ENCODE measurements at regions not wholly inside any gene's neighbourhood (a gene's known extent, or its start where the extent isn't known, plus 50 kb on each side); places are given as distances from the start of the nearest gene placed in this dataset.

GRCh38 chr4:147418226-147418625, 62.7 kb upstream of the EDNRA start:
- no peak for TF ChIP-seq ATF2 (tag by site-specific recombination; IDR thresholded peaks at IDR 0.05; ENCODE audit: low read depth)
- no peak for TF ChIP-seq YY1 (tag by site-specific recombination; IDR thresholded peaks at IDR 0.05)
- no peak for TF ChIP-seq TCF7L2 (IDR thresholded peaks at IDR 0.05; ENCODE audit: borderline replicate concordance, low read depth, low read length)
- TF ChIP-seq REST (tag by site-specific recombination; IDR thresholded peaks at IDR 0.05): no peak
- TF ChIP-seq CTCF (tag by site-specific recombination; IDR thresholded peaks at IDR 0.05): no peak
- TF ChIP-seq ZFP3 (tag by site-specific recombination; IDR thresholded peaks at IDR 0.05; ENCODE audit: low read depth): no peak
- TF ChIP-seq PBX3 (CRISPR knock-in tag; IDR thresholded peaks at IDR 0.05): no peak
- no peak for TF ChIP-seq ZNF747 (tag by site-specific recombination; IDR thresholded peaks at IDR 0.05)
- no peak for TF ChIP-seq INSM2 (tag by site-specific recombination; IDR thresholded peaks at IDR 0.05)
- TF ChIP-seq ZNF791 (tag by site-specific recombination; IDR thresholded peaks at IDR 0.05): no peak
- no peak for TF ChIP-seq ZNF394 (tag by site-specific recombination; IDR thresholded peaks at IDR 0.05; ENCODE audit: borderline replicate concordance)

Measured in HEK293 (cell line).